ENCODE measurements at regions not wholly inside any gene's neighbourhood (a gene's known extent, or its start where the extent isn't known, plus 50 kb on each side); places are given as distances from the start of the nearest gene placed in this dataset.
"Not testable (repeated sequence)": the region's sequence is repeated elsewhere in the genome, so short reads cannot be mapped to it uniquely, and the experiment has no call there.

DNA sequence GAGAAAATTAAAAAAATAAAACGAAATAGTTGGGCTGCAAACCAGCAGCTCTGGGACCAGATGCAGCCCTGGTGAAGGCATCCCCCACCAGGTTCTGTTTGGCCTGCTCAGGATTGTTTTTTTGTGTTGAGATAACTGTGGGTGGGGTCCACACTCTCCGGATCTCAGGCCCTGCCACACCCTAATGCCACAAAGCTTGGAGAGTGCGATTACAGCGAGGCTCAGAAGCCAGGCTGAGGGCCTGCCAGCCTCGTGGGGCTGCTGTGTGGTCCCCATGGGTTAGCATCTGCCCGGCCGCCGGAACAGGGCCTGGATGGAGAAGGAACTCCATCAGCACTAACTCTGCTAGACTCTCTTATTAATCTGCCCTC is 290.8 kb upstream of the PLGLB2 start:
- not testable (repeated sequence) for DNase-seq (ENCODE audit: low spot score)

DNA sequence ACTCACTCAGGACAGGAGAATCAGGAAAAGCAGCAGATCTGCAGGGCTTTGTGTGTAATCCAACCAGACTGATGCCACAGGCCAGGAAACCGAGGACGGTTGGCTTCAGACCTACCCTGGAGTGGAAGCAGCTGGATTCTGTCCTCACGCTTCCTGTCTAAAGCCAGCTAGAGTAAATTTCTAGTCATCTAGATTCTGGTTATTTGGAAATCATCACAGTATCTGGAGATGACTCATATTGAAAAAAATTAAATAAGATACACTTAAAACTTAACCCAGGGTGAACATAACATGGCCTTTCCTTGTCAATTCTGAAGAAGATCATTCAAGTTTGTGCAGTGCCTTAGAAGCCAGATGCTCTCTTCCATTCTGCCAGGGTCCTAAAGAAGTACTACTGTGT is 288.9 kb upstream of the PLGLB2 start:
- not testable (repeated sequence) for DNase-seq (ENCODE audit: low spot score)

DNA sequence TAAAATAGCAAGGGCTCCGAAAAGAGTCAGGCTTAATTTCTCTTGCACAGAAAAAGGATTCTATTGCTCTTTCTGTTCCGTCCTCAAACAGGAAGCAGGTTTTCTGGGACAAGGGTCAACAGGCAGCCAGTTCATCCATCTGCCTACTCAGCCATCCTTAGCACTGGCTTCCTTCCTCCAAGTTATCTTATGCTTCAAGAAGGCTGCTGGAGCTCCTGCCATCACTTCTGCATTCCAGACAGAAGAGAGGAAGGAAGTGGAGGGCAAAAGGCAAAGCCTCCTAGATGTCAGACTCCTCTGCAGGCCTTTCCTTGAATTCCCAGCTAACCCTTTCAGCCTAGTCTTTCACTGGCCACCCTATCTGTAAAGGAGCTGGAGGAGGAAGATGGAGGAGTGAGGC is 287.8 kb upstream of the PLGLB2 start:
- DNase-seq (ENCODE audit: low spot score), result not testable (repeated sequence)

DNA sequence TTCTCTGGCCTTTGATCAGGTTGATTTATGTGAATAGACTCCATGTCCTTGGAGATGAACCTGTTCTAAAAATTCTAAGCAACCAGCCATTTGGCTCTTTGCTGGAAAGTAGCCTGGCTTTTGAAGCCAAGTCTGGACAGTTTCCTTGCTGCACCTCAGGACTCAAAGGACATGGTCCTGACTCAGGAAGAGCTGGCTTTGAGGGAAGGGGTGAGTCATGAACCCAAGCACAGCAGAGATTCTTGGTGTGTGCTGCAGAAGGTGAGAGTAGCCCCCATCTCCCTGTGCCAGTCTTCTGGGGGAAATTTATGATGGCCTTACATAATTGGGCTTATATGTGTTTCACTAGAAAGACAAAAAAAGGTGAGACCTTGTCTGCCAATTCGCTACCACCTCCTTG is 287.2 kb upstream of the PLGLB2 start:
- not testable (repeated sequence) for DNase-seq (ENCODE audit: low spot score)

DNA sequence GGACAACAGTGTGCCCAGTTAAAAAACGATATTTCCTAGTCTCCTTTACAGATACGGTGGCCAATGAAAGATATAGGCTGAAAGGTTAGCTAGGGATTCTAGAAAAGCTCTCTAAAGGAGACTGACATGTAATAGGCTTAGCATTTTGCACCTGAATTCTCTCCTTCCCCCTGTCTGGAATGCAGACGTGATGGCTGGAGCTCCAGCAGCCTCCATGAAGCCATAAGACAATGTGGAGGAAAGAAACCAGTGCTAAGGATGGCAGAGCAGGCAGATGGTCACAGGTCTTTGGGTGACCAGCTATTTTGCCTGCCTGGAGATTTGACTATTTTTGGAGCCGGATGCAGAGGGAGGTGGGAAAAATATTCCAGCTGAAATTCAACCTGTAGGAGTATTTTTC is 286.2 kb upstream of the PLGLB2 start:
- not testable (repeated sequence) for DNase-seq (ENCODE audit: low spot score)

DNA sequence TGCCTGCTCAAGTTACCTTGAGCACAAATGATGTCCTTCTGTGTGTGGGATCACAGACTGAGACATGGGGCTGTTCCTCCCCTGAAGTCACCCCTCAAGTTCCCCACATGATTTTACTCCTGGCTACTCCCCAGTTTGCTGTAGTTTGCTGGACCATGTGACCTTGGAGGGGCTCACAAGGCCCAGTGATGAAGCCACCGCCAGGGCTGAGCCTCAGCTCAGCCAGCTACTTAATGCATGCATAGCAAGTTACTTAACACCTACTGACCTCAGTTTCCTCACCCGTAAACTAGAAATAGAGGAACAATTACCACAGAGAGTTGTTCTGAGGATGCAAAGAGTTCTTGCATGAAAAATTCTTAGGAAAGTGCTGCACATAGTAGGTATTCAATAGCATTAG is 283.7 kb upstream of the PLGLB2 start:
- not testable (repeated sequence) for DNase-seq (ENCODE audit: low spot score)

DNA sequence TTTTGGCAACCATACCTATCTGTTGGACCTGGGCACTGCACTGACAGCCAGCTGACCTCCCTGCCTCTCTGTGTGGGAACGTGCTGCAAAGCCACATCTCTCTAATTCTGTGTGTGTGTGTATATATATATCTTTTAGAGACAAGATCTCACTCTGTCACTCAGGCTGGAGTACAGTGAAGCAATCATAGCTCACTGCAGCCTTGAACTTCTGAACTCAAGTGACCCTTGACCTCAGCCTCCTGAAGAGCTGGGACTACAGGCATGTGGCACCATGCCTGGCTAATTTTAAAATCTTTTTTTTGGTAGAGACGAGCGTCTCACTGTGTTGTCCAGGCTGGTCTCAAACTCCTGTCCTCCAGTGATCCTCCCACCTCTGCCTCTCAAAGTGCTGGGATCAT is 282.2 kb upstream of the PLGLB2 start:
- DNase-seq (ENCODE audit: low spot score), result not testable (repeated sequence)

DNA sequence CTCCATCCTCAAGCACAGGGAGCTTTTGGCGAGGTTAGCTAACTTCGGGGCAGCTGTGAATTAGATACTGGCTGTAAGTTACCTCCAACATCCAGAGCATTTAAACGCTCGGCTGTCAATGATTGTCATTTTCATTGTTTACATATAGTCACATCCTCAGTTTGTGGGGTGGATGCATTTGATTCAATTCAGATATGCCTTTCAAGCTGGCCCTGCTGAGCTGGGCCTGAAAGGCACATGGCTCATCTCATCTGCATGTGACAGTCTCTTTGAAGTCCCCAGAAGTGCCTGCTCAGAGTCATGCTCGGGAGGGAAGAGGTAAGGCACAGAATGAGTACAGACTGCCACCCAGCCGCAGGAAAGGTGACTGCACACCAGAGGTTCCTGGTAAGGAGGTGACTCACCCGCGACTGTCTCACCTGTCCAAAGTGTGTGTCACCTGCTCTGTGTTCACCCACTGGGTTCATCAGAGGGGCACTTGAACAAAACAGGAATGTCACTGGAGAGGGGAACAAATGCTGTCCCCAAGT is 281.2 kb upstream of the PLGLB2 start:
- not testable (repeated sequence) for DNase-seq (ENCODE audit: low spot score)

DNA sequence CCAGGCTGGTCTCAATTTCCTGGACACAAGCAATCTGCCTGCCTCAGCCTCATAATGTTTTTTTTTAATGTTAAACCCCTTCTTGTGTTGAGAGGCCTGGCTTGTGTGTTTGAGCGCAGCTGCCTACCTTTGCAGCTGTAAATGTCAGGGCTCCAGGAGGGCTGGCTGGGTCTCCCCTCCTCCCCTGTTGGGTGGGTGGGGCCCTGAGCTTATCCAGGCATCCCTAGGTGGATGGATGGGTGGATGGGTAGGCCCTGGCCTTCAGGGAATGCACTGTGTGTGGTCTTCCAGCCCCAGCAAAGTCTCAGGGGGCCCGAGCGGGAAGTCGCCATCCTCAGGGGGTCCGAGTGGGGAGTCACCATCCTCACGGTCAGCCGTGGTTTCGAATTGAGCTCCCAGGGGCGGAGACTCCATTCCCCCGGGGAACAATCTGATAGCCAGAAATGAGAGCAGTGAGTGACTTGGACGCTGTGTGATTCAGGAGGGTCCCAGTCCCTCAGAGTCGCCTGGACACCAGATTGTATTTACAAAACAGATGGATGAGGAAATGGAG is 279.4 kb upstream of the PLGLB2 start:
- not testable (repeated sequence) for DNase-seq (ENCODE audit: low spot score)

DNA sequence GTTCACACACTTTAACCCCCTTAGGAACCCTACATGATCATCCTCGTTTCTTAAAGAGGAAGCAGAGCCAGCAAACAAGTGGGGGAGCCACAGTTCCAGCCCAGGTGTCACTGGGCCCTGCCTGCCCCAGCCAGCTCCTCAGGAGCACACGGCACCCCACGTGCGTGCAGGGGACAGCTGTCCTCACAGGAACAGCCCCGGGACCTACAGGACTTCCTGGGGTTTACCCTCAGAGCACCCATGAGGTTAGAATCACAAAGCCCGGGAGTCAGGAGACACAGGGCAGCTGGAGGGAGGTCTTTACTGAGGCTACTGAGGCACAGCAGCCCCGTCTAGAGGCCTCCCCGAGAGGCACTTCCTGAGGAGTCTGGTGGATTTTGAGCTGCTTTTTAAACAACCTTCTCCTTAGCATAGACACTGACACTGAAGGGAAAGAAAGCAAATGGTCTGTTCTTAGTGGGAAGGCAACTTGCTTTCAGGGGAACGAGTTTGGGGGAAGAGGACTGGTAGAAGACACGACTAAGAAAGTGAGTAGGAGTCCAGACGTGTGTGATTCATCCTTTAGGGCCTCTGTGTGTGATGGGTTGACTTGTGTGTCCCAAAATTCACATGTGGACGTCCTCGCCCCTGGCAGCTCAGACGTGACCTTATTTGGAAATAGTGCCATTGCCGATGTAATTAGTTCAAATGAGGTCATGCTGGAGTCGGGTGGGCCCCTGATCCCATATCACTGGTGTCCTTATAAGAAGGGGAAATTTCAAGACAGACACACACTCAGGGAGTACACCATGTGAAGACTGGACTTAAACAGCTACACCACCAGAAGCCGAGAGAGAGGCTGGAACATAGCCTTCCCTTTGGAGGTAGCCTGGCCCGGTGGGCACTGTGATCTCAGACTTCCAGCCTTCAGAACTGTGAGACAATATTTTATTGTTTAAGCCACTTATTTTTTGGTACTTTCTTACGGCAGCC is 278.4 kb upstream of the PLGLB2 start:
- peak; percentile 3 for DNase-seq (ENCODE audit: low spot score)

DNA sequence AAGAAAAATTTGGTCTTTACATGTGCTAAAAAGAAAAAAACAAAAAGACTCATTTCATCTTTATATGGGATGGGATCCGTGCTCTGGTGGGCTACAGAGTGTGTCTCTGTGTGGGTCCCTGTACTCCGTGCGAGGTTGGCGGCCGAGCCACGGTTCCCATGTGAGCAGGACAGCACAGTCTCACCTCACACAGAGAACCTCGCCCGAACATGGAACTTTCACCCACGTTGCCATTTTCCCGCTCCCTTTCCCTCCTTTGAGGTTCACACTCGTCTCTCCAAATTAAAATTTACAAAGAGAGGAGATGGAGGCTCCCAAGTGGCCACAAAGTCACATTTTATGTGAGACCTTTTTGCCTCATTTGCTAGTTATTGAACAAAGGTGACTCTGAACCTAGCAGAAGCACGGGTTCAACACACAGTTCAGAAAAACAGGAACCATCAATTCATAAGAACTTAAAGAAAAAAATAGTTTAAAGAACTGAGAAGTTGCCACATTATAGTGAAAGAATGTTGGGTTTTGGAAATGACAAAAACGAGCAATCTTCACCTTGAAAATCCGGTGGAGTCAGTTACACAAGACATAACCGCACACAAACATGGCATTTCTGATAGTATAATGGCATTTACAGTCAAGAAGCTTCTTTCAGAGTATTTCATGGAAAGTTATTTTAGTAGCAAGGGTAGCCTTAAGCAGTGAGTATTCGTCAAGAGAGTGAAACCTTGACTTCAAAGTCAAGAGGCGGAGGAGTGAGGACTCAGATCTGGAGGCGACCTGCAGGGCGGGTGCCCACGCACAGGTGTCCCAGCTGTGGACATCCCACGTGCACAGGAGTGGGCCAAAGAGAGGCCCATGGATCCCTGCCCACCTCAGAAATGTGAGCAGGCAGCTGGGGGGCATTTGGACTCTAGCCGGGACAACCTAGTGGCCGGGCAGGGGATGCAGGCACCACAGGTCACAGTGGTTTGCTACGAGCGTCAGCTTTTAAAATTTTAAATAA is 277.2 kb upstream of the PLGLB2 start:
- DNase-seq (ENCODE audit: low spot score), result peak; percentile 5

DNA sequence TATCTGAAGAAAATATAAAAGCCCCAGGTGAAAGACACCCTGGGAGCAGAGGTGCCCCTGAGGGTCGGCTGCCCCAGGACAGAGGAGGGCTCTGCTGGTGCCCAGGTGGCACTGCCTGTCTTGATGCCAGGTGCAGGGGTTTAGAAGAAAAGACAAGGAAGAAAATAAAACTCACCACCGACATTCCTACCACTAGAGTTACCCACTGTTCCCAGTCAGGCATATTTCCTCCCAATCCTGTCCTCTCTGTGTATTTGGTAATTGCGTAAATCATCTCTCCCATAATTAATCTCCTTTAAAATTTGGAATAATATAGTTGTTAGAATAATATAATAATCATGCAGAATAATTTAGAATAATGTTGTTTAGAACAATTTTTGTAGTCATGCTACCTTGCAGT is 276.4 kb upstream of the PLGLB2 start:
- not testable (repeated sequence) for DNase-seq (ENCODE audit: low spot score)

DNA sequence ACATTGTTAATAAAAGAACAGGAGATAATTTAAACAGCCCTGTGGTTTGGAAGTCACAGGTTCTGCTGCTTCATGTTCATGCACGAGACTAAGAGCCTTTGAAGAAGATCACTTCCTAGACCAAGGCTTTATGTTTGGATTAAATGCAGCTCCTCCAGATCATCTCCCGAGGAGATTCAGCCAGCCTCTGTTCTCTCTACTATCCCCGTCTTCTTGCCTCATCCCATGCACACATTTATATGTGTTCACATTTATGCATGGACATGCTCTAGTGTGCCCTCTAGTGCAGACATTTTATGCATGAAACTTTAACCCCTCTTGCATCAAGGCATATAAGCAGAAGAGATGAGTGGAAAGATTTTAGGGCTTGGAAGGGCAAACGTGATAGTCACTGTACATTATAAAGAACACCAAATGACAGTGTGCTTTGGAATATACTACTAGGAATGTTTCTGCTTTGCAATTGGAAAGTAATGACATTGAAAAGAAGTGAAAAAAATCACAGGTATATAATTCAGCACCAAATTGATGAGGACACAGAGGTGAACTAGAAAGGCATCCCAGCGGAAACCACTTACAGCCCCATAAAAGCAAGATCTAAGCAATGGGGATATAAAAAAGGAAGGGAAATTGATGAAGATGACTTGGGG is 271.5 kb upstream of the PLGLB2 start:
- not testable (repeated sequence) for DNase-seq (ENCODE audit: low spot score)

DNA sequence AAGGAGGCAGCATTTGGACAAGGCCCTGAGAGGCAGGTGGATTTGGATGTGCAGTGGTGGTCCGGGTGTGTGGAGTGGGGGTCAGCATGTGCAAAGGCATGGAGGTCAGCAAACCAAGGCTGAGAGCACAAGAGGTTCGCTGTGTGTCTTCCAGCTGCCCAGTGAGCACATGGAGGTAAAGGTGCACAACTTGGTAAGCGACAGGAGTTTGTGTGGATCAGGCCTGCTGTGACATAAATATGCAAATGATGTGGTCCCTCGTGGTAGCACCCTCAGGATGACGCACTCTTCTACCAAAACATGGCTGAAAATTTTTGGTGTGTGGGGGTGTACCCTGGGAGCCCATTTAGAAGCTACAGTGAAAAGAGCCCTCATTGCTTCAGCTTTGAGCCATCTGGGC is 271.0 kb upstream of the PLGLB2 start:
- peak; percentile 1 for DNase-seq (ENCODE audit: low spot score)

DNA sequence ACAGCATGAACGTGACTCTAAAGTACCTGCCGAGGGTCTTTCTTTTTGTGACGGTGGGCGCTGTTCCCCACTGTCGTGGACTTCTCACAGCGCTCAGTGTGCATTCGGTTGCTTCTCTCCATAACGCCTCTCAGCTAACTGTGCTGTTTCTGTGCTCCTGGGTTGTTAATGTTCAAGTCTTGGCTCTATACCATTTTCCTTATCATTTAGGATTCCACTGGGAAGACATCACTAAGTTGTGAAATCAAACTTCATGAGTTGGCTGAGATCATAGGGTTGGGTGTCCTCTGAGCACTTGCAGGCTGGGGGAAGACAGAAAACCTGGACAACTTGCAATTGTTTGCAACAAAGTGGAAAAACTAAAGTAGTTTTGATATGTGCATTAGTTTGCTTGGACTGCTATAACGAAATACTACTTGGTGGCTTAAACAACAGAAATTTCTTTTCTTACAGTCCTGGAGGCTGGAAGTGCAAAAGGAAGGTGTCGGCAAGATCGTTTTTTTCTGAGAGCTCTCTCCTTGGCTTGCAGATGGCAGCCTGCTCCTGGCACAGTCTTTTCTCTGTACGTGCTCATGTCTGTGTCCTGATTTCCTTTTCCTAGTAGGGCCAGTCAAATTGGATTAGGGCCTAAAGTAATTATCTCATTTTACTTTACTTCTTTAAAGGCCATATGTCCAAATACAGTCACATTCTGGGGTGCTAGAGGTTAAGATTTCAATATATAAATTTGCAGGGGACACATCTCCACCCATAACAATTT is 270.0 kb upstream of the PLGLB2 start:
- DNase-seq (ENCODE audit: low spot score), result not testable (repeated sequence)

DNA sequence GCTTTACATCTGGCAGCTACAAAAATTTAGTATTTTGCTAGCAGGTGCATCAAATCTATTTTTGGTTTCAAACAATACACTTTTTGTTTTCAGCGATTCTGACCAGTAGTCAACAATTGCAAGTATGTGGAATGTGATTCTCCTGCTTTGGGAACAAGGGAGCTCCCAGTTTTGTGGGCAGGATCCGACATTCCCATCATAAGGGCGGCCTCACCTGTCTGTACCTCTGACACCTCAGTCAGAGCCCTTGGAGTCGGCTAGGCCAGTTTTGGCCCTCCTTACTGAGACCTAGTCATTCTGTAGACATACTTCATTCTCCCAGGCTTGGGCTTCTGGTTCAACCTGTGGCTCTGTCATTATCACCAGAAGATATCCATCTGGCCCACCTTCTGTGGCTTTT is 269.0 kb upstream of the PLGLB2 start:
- not testable (repeated sequence) for DNase-seq (ENCODE audit: low spot score)

DNA sequence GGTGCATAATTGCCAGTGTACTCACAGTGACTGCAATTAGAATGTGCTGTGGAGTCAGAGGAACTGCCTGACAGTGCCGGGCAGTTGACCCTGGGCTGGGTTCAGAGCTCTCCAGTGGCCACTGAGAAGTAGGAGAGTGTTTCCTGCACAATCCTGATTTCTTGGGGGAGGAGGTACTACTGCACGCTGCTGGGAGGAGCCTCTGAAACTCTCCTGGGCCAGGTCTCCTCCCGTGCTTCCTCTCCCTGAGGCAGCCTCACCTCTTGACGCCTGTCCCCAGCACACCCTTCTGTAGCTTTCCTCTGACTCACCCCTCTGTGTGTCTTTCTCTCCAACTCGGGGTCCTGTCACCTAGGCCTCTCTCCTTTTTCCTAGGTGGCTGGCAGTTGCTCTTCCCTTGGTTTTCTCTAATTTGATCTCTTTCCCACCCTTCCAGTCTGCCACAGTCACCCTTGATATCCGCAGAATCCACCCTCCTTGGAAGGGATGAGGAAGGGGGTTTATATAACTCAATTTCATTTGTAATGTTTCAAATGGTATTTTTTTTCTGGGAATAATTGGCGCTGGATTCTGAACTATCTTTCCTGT is 264.7 kb upstream of the PLGLB2 start:
- not testable (repeated sequence) for DNase-seq (ENCODE audit: low spot score)

DNA sequence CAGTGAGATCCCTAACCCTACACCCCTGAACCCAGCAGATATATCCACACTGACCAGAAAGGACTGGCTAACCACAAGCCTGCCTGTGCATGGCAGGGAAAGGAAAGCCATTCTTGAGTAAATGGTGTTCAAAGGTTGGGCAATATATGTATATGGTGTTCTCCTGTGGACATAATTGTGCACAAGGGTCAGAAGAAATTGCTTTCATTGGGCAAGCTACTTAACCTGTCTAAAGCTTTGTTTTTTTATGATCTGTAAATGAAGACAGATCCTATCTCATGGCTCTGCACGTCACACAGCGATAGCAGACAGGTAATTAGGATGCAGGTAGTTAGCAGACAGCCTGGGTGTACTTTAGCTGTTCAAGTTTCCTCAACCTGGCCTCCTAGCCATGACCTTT is 263.5 kb upstream of the PLGLB2 start:
- not testable (repeated sequence) for DNase-seq (ENCODE audit: low spot score)

DNA sequence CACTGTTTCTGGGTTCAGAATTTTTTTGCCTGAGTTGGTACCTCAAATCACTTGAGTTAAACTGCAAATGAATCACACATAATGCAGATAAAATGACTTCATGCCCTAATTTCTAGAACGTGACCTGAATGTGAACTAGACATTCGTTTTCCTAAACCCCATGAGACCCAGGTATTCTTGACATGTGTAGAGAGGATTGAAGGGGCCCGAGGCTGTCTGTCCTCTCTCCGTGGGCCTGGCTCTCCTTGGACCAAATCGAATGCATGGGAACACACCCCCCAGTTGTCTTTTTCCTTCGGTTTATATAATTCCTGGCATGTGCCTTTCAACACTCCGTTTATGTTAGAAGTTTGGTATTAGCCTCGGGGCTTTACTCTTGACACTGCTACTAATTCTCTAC is 262.4 kb upstream of the PLGLB2 start:
- not testable (repeated sequence) for DNase-seq (ENCODE audit: low spot score)

DNA sequence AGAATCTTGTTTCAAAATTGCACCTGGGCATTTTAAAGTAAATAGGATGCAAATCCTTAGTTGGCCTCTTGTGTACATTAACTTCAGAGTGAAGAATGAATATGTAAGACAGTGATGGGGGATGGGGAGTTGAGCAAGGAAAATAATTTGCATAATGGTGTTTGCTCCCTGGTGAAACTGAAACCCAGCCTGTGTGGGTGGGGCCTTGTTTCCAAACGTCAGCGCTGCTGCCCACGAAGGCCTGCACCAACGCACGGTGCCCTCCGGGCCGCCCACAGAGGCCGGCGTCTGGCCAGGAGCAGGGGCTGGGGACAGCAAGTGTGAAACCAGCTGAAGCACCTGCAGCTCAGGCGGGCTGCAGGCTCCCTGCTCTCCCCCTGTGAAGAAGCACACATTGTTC is 262.0 kb upstream of the PLGLB2 start:
- DNase-seq (ENCODE audit: low spot score), result not testable (repeated sequence)

Measured in germinal center (tissue), 1 donor.